Stimulated activated naive B cell treated with anti-CD40 and anti-IgM and Interleukin-4, amounts not matched to agents 10 μg/mL and 1 μg/mL and 100 μg/mL, for 72 hours (primary cell): ENCODE measurements at regions not wholly inside any gene's neighbourhood (a gene's known extent, or its start where the extent isn't known, plus 50 kb on each side); places are given as distances from the start of the nearest gene placed in this dataset.
"Not testable (repeated sequence)": the region's sequence is repeated elsewhere in the genome, so short reads cannot be mapped to it uniquely, and the experiment has no call there.

Experiments used
- ATAC-seq, 2 donors: fragments of 150-1000 bp; cut with Tn5 transposase; replicated peaks; 2 replicates each; pipeline ENCODE4 v1.10.0; 2021; ENCODE audit warnings: moderate library complexity in 1 of 2
- DNase-seq: peaks from one replicate; pipeline ENCODE4 v3.0.0; 2021
- H3K27ac Mint-ChIP-seq: one replicate; pipeline ENCODE4 v1.8.0; 2022; ENCODE audit warnings: mild to moderate bottlenecking, mixed read lengths
- H3K27me3 Mint-ChIP-seq, 2 donors: one replicate each; pipeline ENCODE4 v1.8.0; 2022; ENCODE audit warnings: mixed read lengths in 2 of 2
- H3K36me3 Mint-ChIP-seq, 2 donors: one replicate each; pipeline ENCODE4 v1.8.0; 2022; ENCODE audit warnings: mixed read lengths in 2 of 2, mild to moderate bottlenecking in 1 of 2
- H3K4me1 Mint-ChIP-seq, 2 donors: one replicate each; pipeline ENCODE4 v1.8.0; 2022; ENCODE audit warnings: mixed read lengths in 2 of 2, mild to moderate bottlenecking in 1 of 2
- H3K4me3 Mint-ChIP-seq, 2 donors: one replicate each; pipeline ENCODE4 v1.8.0; 2022; ENCODE audit warnings: mild to moderate bottlenecking in 2 of 2, mixed read lengths in 2 of 2, moderate library complexity in 1 of 2
- H3K9me3 Mint-ChIP-seq, 2 donors: one replicate each; pipeline ENCODE4 v1.8.0; 2022; ENCODE audit warnings: mixed read lengths in 2 of 2, mild to moderate bottlenecking in 1 of 2

- ATAC-seq: no peak
- H3K4me1 Mint-ChIP-seq: no peaks in the 10 kb centered on the region
- H3K27ac Mint-ChIP-seq: no peak overlapping the region
These were observed 237.5 kb upstream of the PRSS1 start for GRCh38 chr7:142511801-142512200.

GRCh38 chr7:142511374-142511773, 237.9 kb upstream of the PRSS1 start:
- no peak overlapping the region for H3K4me3 Mint-ChIP-seq
- H3K9me3 Mint-ChIP-seq: no peaks in the 10 kb centered on the region
- no peak for ATAC-seq
- no peak for DNase-seq
- peaks cover 0 to 13% of the 10 kb centered on the region in 2 donors for H3K27me3 Mint-ChIP-seq
- no peaks in the 10 kb centered on the region for H3K4me1 Mint-ChIP-seq
- H3K27ac Mint-ChIP-seq: no peak overlapping the region
- no peaks in the 10 kb centered on the region for H3K36me3 Mint-ChIP-seq

More at GRCh38 chr7:142511801-142512200, 237.5 kb upstream of the PRSS1 start:
- Mint-ChIP-seq H3K27me3 (peaks cover 0 to 13% of the 10 kb centered on the region in 2 donors), H3K9me3 (no peaks in the 10 kb centered on the region), H3K36me3 (no peaks in the 10 kb centered on the region), H3K4me3 (no peak overlapping the region)
- no peak for DNase-seq

- not testable (repeated sequence) for H3K27ac Mint-ChIP-seq, DNase-seq, H3K4me3 Mint-ChIP-seq, H3K27me3 Mint-ChIP-seq, H3K9me3 Mint-ChIP-seq, H3K36me3 Mint-ChIP-seq, H3K4me1 Mint-ChIP-seq, ATAC-seq
These were observed 240.0 kb upstream of the PRSS1 start for GRCh38 chr7:142509235-142509634.

- Mint-ChIP-seq H3K9me3 (no peaks in the 10 kb centered on the region), H3K27me3 (peaks cover 8% of the 10 kb centered on the region in 2 donors), H3K4me1 (no peaks in the 10 kb centered on the region), H3K36me3 (no peaks in the 10 kb centered on the region), H3K27ac (no peak overlapping the region), H3K4me3 (no peak overlapping the region)
- DNase-seq (no peak), ATAC-seq (no peak)
These were observed 241.0 kb upstream of the PRSS1 start for GRCh38 chr7:142508251-142508650.

GRCh38 chr7:142507799-142508198, 241.5 kb upstream of the PRSS1 start:
- Mint-ChIP-seq H3K4me1 (no peaks in the 10 kb centered on the region), H3K36me3 (no peaks in the 10 kb centered on the region), H3K27me3 (peaks cover 8% of the 10 kb centered on the region in 2 donors), H3K27ac (no peak overlapping the region), H3K4me3 (no peak overlapping the region), H3K9me3 (no peaks in the 10 kb centered on the region)
- no peak for DNase-seq
- no peak for ATAC-seq

- H3K36me3 Mint-ChIP-seq, H3K9me3 Mint-ChIP-seq, DNase-seq, H3K27ac Mint-ChIP-seq, H3K4me3 Mint-ChIP-seq, ATAC-seq, H3K4me1 Mint-ChIP-seq: not testable (repeated sequence)
- peaks cover 8 to 12% of the 10 kb centered on the region in 2 donors for H3K27me3 Mint-ChIP-seq
These were observed 242.2 kb upstream of the PRSS1 start for GRCh38 chr7:142507066-142507465.

GRCh38 chr7:142506601-142507000, 242.7 kb upstream of the PRSS1 start:
- H3K4me1 Mint-ChIP-seq: no peaks in the 10 kb centered on the region
- no peak for ATAC-seq
- H3K27me3 Mint-ChIP-seq: peaks cover 8 to 12% of the 10 kb centered on the region in 2 donors
- H3K4me3 Mint-ChIP-seq: no peak overlapping the region
- no peak for DNase-seq
- H3K9me3 Mint-ChIP-seq: no peaks in the 10 kb centered on the region
- H3K27ac Mint-ChIP-seq: no peak overlapping the region
- H3K36me3 Mint-ChIP-seq: no peaks in the 10 kb centered on the region

GRCh38 chr7:142503949-142504348, 245.3 kb upstream of the PRSS1 start:
- H3K27ac Mint-ChIP-seq, H3K36me3 Mint-ChIP-seq, H3K4me1 Mint-ChIP-seq, H3K9me3 Mint-ChIP-seq, H3K4me3 Mint-ChIP-seq, DNase-seq, H3K27me3 Mint-ChIP-seq, ATAC-seq: not testable (repeated sequence)

- Mint-ChIP-seq H3K27me3 (peaks cover 8 to 10% of the 10 kb centered on the region in 2 donors), H3K36me3 (no peaks in the 10 kb centered on the region), H3K27ac (no peak overlapping the region), H3K9me3 (no peaks in the 10 kb centered on the region), H3K4me3 (no peak overlapping the region), H3K4me1 (peaks cover 0 to 5% of the 10 kb centered on the region in 2 donors)
- no peak for DNase-seq
- ATAC-seq: no peak
These were observed 245.2 kb upstream of the PRSS58 start for GRCh38 chr7:142503036-142503435.

GRCh38 chr7:142501434-142501833, 243.6 kb upstream of the PRSS58 start:
- ATAC-seq: no peak
- DNase-seq: no peak
- peaks cover 21 to 22% of the 10 kb centered on the region in 2 donors for H3K27me3 Mint-ChIP-seq
- H3K4me1 Mint-ChIP-seq: peaks cover 2 to 9% of the 10 kb centered on the region in 2 donors
- no peaks in the 10 kb centered on the region for H3K36me3 Mint-ChIP-seq
- no peaks in the 10 kb centered on the region for H3K9me3 Mint-ChIP-seq
- H3K4me3 Mint-ChIP-seq: no peak overlapping the region
- no peak overlapping the region for H3K27ac Mint-ChIP-seq

GRCh38 chr7:142500366-142500765, 242.5 kb upstream of the PRSS58 start:
- ATAC-seq (peak in 1 of 2 donors; percentile 14), DNase-seq (no peak)
- Mint-ChIP-seq H3K27ac (no peak overlapping the region), H3K4me1 (peaks cover 4 to 12% of the 10 kb centered on the region in 2 donors), H3K4me3 (no peak overlapping the region), H3K9me3 (no peaks in the 10 kb centered on the region), H3K27me3 (peaks cover 26 to 27% of the 10 kb centered on the region in 2 donors), H3K36me3 (no peaks in the 10 kb centered on the region)

- peaks cover 25 to 33% of the 10 kb centered on the region in 2 donors for H3K27me3 Mint-ChIP-seq
- no peak overlapping the region for H3K4me3 Mint-ChIP-seq
- ATAC-seq (peak in 1 of 2 donors; percentile 28), DNase-seq (no peak)
- peaks cover 4 to 12% of the 10 kb centered on the region in 2 donors for H3K4me1 Mint-ChIP-seq
- H3K9me3 Mint-ChIP-seq: no peaks in the 10 kb centered on the region
- no peak overlapping the region for H3K27ac Mint-ChIP-seq
- H3K36me3 Mint-ChIP-seq: no peaks in the 10 kb centered on the region
These were observed 241.8 kb upstream of the PRSS58 start for GRCh38 chr7:142499635-142500034.

GRCh38 chr7:142498364-142498763, 240.5 kb upstream of the PRSS58 start:
- no peaks in the 10 kb centered on the region for H3K9me3 Mint-ChIP-seq
- DNase-seq (no peak), ATAC-seq (no peak)
- H3K4me3 Mint-ChIP-seq: no peak overlapping the region
- no peaks in the 10 kb centered on the region for H3K36me3 Mint-ChIP-seq
- peaks cover 4 to 12% of the 10 kb centered on the region in 2 donors for H3K4me1 Mint-ChIP-seq
- peaks cover 25 to 35% of the 10 kb centered on the region in 2 donors for H3K27me3 Mint-ChIP-seq
- H3K27ac Mint-ChIP-seq: no peak overlapping the region

- peaks cover 27 to 31% of the 10 kb centered on the region in 2 donors for H3K27me3 Mint-ChIP-seq
- H3K27ac Mint-ChIP-seq: no peak overlapping the region
- H3K4me3 Mint-ChIP-seq: peak overlapping the region in 1 of 2 donors; percentile 6
- DNase-seq: no peak
- H3K9me3 Mint-ChIP-seq: no peaks in the 10 kb centered on the region
- no peaks in the 10 kb centered on the region for H3K36me3 Mint-ChIP-seq
- ATAC-seq: peak; percentile 64 to 67
- H3K4me1 Mint-ChIP-seq: peaks cover 4 to 12% of the 10 kb centered on the region in 2 donors
These were observed 238.7 kb upstream of the PRSS58 start for GRCh38 chr7:142496545-142496991.

GRCh38 chr7:142495879-142496278, 238.0 kb upstream of the PRSS58 start:
- H3K27ac Mint-ChIP-seq, H3K9me3 Mint-ChIP-seq: not testable (repeated sequence)

More at GRCh38 chr7:142495879-142496278, 238.0 kb upstream of the PRSS58 start:
- peaks cover 31 to 34% of the 10 kb centered on the region in 2 donors for H3K27me3 Mint-ChIP-seq
- DNase-seq, H3K4me3 Mint-ChIP-seq, H3K36me3 Mint-ChIP-seq, ATAC-seq: not testable (repeated sequence)
- H3K4me1 Mint-ChIP-seq: peaks cover 4 to 12% of the 10 kb centered on the region in 2 donors
